ENCODE measurements at regions not wholly inside any gene's neighbourhood (a gene's known extent, or its start where the extent isn't known, plus 50 kb on each side); places are given as distances from the start of the nearest gene placed in this dataset.

GRCh38 chr9:124116683-124117363, 105.3 kb downstream of the LHX2 start:
- Histone ChIP-seq H3K4me1 (ENCODE audit: insufficient read depth, low read length) (no peaks in the 10 kb centered on the region), H3K4me2 (ENCODE audit: low read length) (no peak overlapping the region), H4K20me1 (ENCODE audit: insufficient read depth, low read length) (no peaks in the 10 kb centered on the region), H3K9ac (ENCODE audit: low read length) (no peak overlapping the region), H3K4me3 (ENCODE audit: insufficient read depth, low read depth, low read length) (no peak overlapping the region), H3K27me3 (ENCODE audit: insufficient read depth, low read length) (peaks cover 10% of the 10 kb centered on the region), H3K79me2 (ENCODE audit: insufficient read depth, low read length) (no peaks in the 10 kb centered on the region), H2AFZ (ENCODE audit: low read depth, low read length) (no peak overlapping the region), H3K36me3 (ENCODE audit: insufficient read depth, low read length) (no peaks in the 10 kb centered on the region), H3K9me3 (ENCODE audit: insufficient read depth, low read depth, low read length) (peaks cover 6% of the 10 kb centered on the region), H3K27ac (ENCODE audit: low read depth, low read length) (no peak overlapping the region)
- H3K4me1 Mint-ChIP-seq (ENCODE audit: low read depth, unreplicated experiment) = no peaks in the 10 kb centered on the region
- no peak for FAIRE-seq
- H3K27ac Mint-ChIP-seq (ENCODE audit: unreplicated experiment) = no peak overlapping the region
- peaks cover 66% of the 10 kb centered on the region for H3K27me3 Mint-ChIP-seq (ENCODE audit: low read depth, unreplicated experiment)
- no peak for TF ChIP-seq EZH2 (IDR thresholded peaks at IDR 0.05; ENCODE audit: insufficient read depth, low read length)
- TF ChIP-seq CTCF (IDR thresholded peaks at IDR 0.05; ENCODE audit: insufficient read depth, low read depth, low read length) = no peak
- no peaks in the 10 kb centered on the region for H3K36me3 Mint-ChIP-seq (ENCODE audit: low read depth, unreplicated experiment)
- DNase-seq (ENCODE audit: low read depth) = no peak
- H3K4me3 Mint-ChIP-seq (ENCODE audit: unreplicated experiment) = no peak overlapping the region
- peaks cover 6% of the 10 kb centered on the region for H3K9me3 Mint-ChIP-seq (ENCODE audit: unreplicated experiment)

GRCh38 chr9:124118894-124119293, 107.3 kb downstream of the LHX2 start:
- no peak overlapping the region for H3K4me3 ChIP-seq (ENCODE audit: insufficient read depth, low read depth, low read length)

More at GRCh38 chr9:124118894-124119293, 107.3 kb downstream of the LHX2 start:
- FAIRE-seq (no peak), DNase-seq (ENCODE audit: low read depth) (no peak)
- H3K27ac Mint-ChIP-seq (ENCODE audit: unreplicated experiment) = no peak overlapping the region
- Histone ChIP-seq H3K36me3 (ENCODE audit: insufficient read depth, low read length) (no peaks in the 10 kb centered on the region), H3K9ac (ENCODE audit: low read length) (no peak overlapping the region), H4K20me1 (ENCODE audit: insufficient read depth, low read length) (no peaks in the 10 kb centered on the region), H2AFZ (ENCODE audit: low read depth, low read length) (no peak overlapping the region), H3K27ac (ENCODE audit: low read depth, low read length) (no peak overlapping the region), H3K9me3 (ENCODE audit: insufficient read depth, low read depth, low read length) (peaks cover 9% of the 10 kb centered on the region), H3K27me3 (ENCODE audit: insufficient read depth, low read length) (peaks cover 5% of the 10 kb centered on the region), H3K4me2 (ENCODE audit: low read length) (no peak overlapping the region), H3K79me2 (ENCODE audit: insufficient read depth, low read length) (no peaks in the 10 kb centered on the region), H3K4me1 (ENCODE audit: insufficient read depth, low read length) (no peaks in the 10 kb centered on the region)
- peaks cover 9% of the 10 kb centered on the region for H3K9me3 Mint-ChIP-seq (ENCODE audit: unreplicated experiment)
- no peak overlapping the region for H3K4me3 Mint-ChIP-seq (ENCODE audit: unreplicated experiment)
- H3K4me1 Mint-ChIP-seq (ENCODE audit: low read depth, unreplicated experiment) = no peaks in the 10 kb centered on the region
- H3K36me3 Mint-ChIP-seq (ENCODE audit: low read depth, unreplicated experiment) = no peaks in the 10 kb centered on the region
- TF ChIP-seq CTCF (IDR thresholded peaks at IDR 0.05; ENCODE audit: insufficient read depth, low read depth, low read length) = no peak
- TF ChIP-seq EZH2 (IDR thresholded peaks at IDR 0.05; ENCODE audit: insufficient read depth, low read length) = no peak
- H3K27me3 Mint-ChIP-seq (ENCODE audit: low read depth, unreplicated experiment) = peaks cover 56% of the 10 kb centered on the region
